ENCODE measurements at regions not wholly inside any gene's neighbourhood (a gene's known extent, or its start where the extent isn't known, plus 50 kb on each side); places are given as distances from the start of the nearest gene placed in this dataset.

DNA sequence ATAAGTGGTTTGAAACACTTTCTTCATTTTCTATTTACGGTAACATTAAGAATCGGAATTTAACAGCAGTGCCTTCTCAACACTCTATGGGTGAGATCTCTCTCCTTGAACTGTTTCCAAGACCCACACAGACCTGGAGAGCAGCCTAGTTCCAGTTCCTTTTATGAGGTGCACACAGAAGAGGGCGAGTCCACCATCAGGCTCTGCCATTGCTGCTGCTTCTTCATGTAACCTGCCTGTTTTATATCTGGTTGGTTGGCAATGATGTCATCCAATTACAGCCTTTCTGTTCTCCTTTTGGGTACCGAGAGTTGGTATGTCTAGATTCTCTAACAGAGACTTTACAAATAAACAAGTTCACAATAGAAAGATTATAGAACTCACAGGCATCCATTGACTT lies 225.7 kb downstream of the UTP18 start:
- FAIRE-seq: no peak
- no peak for DNase-seq (ENCODE audit: insufficient read length, low spot score)

DNA sequence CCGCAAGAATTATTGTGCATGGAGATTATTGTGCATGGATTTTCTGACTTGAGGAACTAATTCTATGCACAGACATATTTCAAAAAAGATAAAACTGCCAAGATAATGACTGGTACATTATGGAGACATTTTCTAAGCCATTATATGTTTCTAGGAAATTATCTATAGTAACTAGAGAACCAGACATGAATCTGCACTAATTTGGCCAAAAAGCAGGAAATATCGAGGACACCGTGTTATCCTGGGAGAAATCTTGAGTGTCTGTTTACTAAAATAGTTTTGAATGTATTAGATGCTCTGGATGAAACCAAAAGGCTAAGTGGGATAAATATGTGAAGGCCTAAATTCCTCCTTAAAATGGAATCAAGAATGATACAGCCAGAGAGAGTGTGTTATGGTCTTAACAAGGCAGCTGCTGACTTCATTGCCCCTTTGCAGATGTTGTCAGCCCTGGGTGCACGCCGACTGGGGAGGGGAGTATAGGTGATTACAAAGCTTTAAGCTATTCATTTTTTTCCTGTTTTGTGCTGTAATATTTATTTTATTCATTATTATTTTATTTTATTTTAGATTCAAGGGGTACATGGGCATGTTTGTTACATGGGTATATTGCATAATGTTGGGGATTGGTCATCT lies 226.7 kb downstream of the UTP18 start:
- DNase-seq (ENCODE audit: insufficient read length, low spot score) (no peak), FAIRE-seq (no peak)

DNA sequence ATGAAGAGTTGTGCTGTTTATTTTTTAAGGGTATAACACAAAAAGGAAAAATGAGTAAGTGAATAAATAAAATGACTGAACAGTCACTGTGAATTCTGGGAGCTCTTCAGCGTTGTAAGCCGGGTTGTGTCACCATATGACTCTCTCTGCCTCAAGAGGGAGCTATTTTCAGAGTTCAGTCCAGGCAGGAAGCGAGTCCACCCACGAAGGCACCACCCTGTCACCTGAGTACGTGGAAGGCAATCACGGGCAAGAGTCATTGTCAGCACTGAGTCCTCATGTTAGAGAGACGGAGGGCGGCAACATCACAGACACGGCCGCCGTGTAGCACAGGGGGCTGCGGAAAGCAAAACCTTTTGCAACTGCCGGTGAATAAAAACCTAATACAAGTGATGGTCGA lies 227.6 kb downstream of the UTP18 start:
- DNase-seq (ENCODE audit: insufficient read length, low spot score): no peak
- FAIRE-seq: no peak

DNA sequence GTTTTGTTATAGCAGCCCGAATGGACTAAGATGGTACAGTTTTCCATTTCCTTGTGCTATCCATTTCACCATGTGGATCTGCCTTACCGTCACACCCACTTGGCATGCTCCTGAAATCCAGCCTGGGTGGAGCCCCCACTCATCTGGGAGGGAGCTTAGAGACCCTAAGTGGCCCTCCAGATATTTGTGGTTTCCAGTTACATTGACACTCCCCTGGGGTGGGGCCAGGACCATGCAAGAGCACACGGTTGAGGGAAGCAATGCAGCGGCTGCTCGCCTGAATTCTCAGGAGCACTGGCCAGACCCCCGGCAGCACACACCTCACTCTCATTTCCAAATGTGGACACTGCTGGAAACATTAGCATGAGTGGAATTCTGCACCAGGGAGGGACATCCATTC lies 231.1 kb downstream of the UTP18 start:
- no peak for DNase-seq (ENCODE audit: insufficient read length, low spot score)
- no peak for FAIRE-seq

DNA sequence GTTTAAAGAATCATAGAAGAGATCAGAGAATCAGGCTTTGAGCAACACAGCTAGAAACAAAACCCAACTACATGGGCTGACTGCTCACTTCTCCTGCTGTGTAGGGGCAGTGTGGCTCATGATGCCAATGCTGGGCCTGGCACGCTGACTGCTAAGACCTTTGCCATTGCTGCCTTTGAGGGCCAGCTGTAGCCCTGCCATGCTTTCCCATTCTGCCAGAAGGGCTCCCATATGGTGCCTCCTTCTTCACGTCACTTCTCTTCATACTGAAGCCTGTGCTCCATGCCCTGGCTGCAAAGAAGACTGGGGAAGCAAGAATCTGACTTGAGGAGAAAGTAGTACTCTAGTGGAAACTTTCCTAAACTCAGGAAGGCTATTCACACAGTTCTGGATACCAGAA lies 232.9 kb downstream of the UTP18 start:
- FAIRE-seq (no peak), DNase-seq (ENCODE audit: insufficient read length, low spot score) (no peak)

DNA sequence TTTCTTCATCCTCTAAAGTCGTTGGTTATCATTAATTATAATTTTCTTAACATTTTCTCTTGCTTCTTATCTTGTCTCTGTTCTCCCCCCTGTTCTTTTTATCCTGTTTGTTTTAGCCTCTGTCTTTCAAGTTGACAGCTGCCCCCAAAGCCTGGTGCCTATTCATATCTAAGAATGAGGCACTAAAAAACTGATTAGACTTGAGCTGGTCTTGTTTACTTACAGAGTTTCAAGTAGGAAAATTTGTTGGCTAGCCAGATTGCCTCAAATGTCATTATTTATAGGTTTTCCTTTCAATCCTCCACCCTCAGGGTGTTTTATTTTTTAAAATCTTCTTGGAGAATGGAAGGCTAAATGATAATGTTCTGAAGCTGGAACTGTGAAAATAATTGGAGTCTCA lies 236.0 kb downstream of the UTP18 start:
- no peak for FAIRE-seq
- no peak for DNase-seq (ENCODE audit: insufficient read length, low spot score)

DNA sequence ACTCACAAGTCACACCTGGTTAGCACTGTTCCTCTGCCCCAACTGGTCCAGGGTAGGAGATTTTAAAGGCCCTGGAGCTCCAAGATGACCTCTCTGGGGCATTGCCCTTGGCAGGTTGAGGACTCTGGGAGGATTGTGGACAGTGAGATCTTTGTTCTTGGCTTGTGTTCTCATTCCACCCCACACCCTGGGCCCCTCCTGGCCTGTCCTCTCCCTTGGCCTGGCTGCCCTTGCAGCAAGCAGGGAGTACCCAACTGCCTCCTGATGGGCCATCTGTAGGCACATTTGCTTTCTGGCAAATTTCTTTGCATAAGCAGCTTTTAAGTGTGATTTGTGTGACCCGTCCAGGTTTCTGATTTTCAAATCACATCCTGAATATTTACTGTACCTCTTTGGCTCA lies 239.6 kb downstream of the UTP18 start:
- FAIRE-seq: no peak

DNA sequence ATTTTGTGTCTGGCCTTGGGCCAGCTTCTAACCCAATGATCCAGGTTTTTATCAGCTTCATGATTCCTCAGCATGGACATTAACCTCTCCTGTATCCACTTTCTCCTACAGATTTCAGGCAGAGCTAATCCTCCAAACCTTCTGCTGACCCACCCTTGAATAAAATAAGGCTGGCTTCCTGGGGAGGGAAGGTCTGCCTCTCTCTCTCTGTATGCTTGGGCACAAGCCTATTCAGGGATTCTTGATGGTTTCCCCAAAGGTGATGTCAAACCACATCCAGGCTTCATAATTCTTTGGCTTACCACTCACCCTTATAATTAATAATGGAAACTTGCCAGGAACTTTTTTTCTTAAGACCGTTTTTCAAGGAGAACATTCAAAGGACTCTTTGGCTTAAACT lies 240.1 kb downstream of the UTP18 start:
- no peak for FAIRE-seq
- no peak for DNase-seq (ENCODE audit: insufficient read length, low spot score)

More for the DNA sequence above, 239.6 kb downstream of the UTP18 start:
- DNase-seq (ENCODE audit: insufficient read length, low spot score): no peak

DNA sequence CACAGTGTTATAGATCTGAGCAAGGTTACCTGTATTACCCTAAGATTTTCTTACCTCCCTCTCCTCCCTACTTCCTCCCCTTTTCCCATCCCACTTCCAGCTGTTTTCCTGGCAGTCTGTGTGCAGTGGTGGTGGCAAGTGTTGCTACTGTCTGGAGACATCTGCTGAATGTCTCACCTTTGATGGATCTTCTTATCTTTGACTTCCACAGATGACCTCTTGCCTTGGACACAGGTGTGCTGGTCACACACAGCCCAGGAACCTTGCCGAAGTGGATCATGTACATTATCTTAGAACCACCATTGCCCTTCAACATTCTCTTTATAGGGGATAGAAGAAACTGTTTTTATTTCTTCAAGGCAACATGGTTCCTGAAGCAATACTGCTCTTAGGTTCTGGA lies 245.1 kb downstream of the UTP18 start:
- no peak for FAIRE-seq
- DNase-seq (ENCODE audit: insufficient read length, low spot score): no peak

DNA sequence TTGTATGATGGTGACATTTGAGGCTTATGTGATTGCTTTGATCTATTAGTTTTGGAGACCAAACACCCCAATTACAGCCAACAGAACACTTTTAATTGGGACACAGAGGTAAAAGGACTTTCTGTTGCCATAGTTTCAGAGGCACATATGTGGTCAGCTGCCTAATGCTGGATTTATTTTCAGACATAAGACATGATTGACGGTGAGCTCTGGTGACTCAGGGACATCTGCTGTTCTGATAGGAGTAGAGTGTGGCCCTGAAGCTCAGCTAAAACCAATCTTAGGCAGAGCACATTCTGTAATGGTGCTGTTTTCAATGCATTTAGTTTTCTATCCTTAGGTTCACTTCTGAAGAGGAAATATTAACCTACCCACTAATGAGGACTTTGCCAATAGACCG lies 247.1 kb downstream of the UTP18 start:
- FAIRE-seq: no peak
- DNase-seq (ENCODE audit: insufficient read length, low spot score): no peak

DNA sequence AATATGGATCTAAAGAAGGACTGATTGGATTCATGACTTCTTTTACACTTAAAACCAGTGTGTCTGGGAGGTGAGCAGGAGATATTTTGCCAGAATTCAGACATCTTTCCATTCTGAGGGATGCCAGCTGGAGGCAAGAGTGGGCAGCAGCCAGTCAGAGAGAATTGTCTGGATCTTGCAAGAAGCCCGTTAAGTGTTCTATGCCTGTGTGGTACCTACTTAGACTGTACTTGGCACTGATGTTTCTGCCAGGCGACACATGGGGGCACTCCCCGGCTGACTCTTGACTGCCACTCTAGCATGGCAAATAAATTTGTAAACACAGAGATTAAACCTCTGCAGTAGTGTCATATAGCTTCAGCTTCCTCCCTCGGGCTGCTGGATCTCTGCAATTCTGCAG lies 247.7 kb downstream of the UTP18 start:
- FAIRE-seq: no peak
- DNase-seq (ENCODE audit: insufficient read length, low spot score): no peak

DNA sequence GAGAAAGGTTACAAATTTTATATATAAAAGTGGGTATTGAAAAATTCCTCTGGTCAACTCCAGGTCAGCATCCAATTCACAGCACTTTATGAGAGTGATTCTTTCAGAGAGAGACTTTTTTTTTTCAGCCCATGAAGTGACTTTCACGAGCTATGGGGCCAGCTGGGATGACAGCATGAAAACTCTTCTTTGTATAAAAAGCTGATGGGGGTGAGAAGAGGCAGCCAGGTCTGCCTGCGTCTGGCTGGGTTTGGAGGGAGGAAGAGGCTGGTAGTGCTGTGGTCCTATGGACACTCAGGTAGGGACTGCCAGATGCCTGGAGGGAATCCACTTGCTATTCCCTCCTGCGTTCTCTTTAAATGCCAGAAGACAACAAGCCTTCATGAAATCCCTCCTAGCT lies 250.6 kb downstream of the UTP18 start:
- DNase-seq (ENCODE audit: insufficient read length, low spot score) (no peak), FAIRE-seq (no peak)

DNA sequence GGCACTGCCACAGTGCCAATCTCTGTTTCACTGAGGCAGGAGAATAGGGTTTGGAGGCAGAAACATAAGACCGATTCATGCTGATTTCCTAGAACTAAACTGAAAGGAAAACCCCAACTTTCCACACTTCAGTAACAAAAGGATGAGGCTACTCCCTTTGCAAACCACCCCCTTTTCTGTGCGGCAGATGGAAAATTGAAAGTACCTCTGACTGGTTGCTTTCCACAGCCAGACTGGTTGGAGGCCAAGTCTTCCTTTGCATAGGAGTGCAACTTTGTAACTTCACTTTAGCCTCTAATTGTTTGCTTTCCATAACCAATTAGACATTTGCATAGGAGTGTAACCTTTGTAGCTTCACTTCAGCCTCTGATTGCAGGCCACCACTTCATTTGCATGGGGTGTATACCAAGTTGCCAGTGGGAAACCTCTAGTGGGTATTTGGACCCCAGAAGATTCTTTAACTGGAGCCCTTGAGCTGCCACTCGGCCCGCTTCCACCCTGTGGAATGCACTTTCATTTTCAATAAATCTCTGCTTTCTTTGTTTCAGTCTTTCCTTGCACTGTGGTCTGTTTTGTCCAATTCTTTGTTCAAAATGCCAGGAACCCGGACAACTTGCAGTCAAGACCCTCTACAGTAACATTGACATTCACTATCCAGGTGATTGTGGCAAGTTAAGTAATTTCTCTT lies 252.0 kb downstream of the UTP18 start:
- FAIRE-seq (no peak), DNase-seq (ENCODE audit: insufficient read length, low spot score) (no peak)

DNA sequence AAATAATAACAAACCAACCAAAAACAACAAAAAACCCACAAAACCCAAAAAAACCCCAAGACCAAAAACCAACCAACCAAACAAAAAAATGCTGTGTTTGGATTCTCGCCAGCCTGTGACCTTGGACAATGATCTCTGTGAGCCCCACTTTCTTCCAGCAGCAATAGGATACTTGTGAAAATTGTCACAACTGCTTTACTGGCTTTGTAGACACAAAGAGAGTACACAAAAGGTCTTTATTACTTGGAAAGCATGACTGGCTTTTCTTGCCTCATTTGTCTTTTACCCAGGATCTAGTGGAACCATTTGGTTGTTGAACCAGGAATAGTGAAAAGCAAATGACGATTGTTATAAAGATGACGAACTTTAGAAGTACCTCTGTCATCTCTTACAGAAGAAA lies 256.6 kb downstream of the UTP18 start:
- FAIRE-seq (no peak), DNase-seq (ENCODE audit: insufficient read length, low spot score) (no peak)

DNA sequence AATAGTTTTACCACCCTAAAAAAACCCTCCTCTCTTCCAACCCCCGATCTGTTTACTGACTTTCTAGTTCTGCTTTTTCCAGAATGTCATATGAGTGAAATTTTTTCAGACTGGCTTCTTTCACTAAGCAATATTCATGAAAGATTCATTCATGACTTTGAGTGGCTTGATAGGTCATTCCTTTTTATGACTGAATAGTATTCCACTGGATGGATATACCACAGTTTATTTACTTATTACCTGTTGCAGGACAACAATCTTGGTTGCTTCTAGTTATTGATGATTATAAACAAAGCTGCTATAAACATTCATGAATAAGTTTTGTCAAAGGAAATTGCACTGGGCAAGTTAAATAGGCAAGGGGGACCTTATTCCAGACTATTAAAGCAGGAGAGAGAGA lies 264.2 kb downstream of the UTP18 start:
- no peak for FAIRE-seq

DNA sequence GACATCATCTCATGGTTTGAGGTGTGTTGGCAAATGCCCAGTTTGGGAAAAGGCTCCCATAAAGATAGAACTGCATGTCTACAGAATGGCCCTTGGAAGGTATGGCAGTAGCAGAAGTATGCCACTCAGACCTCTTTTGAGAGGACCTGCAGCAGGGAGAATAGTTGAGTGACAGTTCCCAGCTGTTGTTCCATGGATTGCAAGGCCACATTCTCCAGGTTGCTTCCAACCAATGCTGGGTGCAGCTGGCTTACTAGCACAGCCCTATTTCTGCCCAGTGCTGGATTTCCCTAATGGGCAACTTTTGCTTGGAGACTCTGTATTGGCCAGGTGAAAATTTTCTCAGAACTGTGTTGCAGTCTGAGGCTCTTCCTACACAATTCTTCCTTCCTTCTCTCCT lies 266.2 kb downstream of the UTP18 start:
- DNase-seq (ENCODE audit: insufficient read length, low spot score) (no peak), FAIRE-seq (no peak)

More for the DNA sequence above, 264.2 kb downstream of the UTP18 start:
- no peak for DNase-seq (ENCODE audit: insufficient read length, low spot score)

DNA sequence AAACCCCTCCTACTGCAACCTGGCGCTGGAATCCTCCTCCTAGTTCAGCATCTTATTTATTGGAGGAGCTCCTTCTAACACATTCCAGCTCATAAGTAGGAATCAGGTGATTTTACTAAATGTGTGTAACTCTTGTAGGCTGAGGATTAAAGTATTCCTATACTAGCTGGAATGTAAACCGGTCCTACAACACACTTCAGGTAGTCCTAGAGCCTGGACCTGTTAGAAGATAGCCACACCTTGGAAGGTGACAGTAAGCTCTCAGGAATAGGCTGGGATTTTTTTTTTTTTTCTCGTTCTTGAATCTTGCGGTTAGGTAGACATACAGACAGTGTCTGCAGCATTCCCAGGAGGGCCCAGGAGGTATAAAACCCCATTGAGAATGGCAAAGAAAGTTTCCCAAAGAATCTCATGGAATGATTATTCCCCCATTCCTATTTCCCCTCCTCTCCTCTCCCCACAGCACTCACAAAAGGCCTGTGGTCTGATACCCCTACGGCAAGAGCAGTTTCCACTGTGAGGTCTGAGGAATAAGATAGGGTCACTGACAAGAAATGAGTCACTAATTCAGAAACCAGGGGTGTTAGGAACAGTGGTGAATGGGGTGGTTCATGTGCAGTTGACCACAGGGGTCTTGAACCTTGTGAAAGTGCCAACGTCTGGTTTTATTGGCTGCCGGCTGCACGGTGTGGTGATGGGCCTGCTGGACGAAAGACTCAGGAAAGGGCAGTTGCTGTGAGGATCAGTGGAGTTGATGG lies 267.1 kb downstream of the UTP18 start:
- no peak for FAIRE-seq
- no peak for DNase-seq (ENCODE audit: insufficient read length, low spot score)

DNA sequence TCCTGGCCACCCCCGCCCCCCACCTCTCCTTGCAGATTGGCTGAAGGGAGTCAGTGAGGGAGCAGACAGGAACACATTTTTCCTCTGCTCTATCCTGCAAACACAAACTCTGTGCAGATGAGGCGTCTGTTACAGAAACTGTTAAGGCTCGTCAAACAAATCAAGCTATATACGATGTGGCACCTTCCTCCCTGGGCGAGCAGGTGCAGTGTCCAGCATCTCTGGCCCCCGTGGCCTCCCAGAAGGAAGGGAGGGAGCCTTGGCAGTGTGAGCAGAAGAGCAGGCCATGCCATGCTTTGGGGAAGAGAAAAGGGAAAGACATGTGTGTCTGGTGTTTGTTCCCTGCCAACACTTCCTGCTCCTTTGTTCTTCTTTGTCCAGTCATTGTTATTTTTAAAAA lies 267.8 kb downstream of the UTP18 start:
- no peak for DNase-seq (ENCODE audit: insufficient read length, low spot score)

DNA sequence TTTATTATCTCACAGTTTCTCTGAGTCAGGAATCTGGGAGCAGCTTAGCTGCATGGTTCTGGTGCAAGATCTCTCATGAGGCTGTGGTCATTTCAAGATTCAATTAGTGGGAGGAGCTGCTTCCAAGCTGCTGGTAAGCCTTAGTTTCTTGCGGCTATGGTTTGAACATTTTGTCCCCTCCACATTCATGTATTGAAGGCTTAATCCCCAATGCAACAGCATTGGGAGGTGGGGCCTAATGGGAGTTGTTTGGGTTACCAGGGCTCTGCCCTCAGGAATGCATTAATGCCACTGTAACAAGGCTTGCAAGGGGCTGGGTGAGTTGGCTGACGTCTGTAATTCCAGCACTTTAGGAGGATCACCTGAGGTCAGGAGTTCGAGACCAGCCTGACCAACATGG lies 272.9 kb downstream of the UTP18 start:
- FAIRE-seq (no peak), DNase-seq (ENCODE audit: insufficient read length, low spot score) (no peak)

More for the DNA sequence above, 267.8 kb downstream of the UTP18 start:
- no peak for FAIRE-seq

DNA sequence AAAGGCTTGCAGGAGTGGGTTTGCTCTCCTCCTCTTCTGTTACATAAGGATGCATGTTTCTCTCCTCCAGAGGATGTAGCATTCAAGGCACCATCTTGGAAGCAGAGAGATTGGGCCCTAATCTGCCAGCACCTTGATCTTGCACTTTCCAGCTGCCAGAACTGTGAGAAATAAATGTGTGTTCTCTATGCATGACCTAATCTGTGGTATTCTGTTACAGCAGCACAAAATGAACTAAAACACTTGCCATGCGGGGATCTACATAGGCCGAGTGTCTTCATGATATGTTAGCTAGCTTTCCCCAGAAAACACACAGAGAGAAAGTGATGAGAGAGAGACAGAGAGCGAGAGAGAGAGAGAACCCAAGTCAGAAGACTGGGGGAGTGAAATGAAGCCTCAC lies 273.5 kb downstream of the UTP18 start:
- FAIRE-seq: no peak
- no peak for DNase-seq (ENCODE audit: insufficient read length, low spot score)

DNA sequence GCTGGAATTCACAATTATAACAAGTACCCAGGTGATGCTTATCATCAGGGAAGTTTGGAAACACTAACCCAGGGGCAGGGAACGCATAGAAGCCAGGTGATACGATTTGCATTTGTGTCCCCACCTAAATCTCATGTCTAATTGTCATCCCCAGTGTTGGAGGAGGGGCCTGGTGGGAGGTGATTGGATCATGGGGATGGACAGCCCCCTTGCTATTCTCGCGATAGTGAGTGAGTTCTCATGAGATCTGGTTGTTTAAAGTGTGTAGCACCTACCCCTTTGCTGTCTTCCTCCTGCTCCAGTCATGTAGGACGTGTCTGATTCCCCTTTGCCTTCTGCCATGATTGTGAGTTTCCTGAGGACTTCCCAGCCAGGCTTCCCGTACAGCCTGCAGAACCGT lies 276.3 kb downstream of the UTP18 start:
- no peak for FAIRE-seq

DNA sequence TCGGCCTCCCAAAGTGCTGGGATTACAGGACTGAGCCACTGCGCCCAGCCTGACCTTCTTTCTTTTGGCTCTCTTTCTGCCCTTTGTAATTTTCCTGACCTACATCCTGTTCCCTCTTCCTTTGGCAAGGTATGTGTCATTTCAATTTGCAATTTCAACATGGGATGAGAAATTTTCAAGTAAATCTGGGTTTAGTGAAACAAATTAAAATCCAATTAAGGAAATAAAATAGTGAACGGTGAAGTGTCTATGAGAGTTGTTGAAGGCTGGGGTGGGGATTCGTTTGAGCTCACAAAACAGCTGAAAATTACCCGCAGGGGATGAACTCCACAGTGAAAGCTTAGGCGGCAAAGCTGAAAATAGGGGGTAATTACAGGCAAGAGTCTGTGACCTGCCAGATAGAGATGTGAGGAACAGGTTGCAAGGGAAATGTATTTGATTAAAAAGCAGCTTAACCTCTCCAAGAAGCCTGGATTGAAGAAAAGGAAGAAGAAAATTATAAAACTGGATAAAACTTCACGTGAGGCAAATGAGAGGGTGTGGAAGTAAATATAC lies 277.7 kb downstream of the UTP18 start:
- no peak for DNase-seq (ENCODE audit: insufficient read length, low spot score)
- no peak for FAIRE-seq

More for the DNA sequence above, 276.3 kb downstream of the UTP18 start:
- DNase-seq (ENCODE audit: insufficient read length, low spot score): no peak

Data from GM19239 (cell line).